ENCODE measurements at regions not wholly inside any gene's neighbourhood (a gene's known extent, or its start where the extent isn't known, plus 50 kb on each side); places are given as distances from the start of the nearest gene placed in this dataset.

DNA sequence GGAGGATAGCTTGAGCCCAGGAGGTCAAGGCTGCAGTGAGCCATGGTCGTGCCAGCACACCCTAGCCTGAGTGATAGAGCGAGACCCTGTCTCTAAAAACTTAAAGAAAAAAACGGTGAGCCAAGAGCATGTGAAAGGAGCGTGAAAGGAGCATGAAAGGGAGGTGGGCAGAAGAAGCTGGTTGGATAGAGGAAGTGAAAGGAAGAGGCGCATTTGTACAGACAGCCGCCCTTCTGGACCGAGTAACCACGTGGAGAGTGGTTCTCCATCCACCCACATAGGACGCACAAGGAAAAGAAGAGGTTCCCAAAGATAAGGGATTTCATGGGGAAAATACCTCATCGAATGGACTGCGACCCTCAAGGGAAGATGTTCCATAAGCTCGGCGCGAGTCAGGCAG, 60.4 kb upstream of the IFNAR2 start:
- TF ChIP-seq POLR2A (IDR thresholded peaks at IDR 0.05; ENCODE audit: low read depth, low read length) (no peak), POLR2AphosphoS5 (IDR thresholded peaks at IDR 0.05; ENCODE audit: low read depth, low read length) (no peak), TAF1 (IDR thresholded peaks at IDR 0.05; ENCODE audit: low read depth, low read length) (no peak), SPI1 (IDR thresholded peaks at IDR 0.05; ENCODE audit: low read depth, low read length) (peak; percentile 78), PAX5 (IDR thresholded peaks at IDR 0.05; ENCODE audit: insufficient read depth, low read length, severe bottlenecking) (no peak), POU2F2 (IDR thresholded peaks at IDR 0.05; ENCODE audit: low read depth, low read length) (no peak)
